Upper lobe of left lung (tissue), 6 donors: ENCODE measurements at regions not wholly inside any gene's neighbourhood (a gene's known extent, or its start where the extent isn't known, plus 50 kb on each side); places are given as distances from the start of the nearest gene placed in this dataset.

Experiments used
- ATAC-seq, 2 donors: fragments of 200-7000 bp; cut with Tn5 transposase; one replicate each; pipeline ENCODE4 v1.9.1; 2022; ENCODE audit warnings: mild to moderate bottlenecking in 2 of 2, moderate library complexity in 2 of 2; ENCODE audit not compliant: low FRiP score in 2 of 2
- DNase-seq, 2 donors: peaks; one replicate each; pipeline ENCODE4 v3.0.0-alpha.2; 2019 to 2020
- H3K27ac ChIP-seq, 4 donors: fragments of 200-600 bp; sonication (generic); one replicate each; pipeline ENCODE4 v1.5.1; 2016 to 2019
- H3K27me3 ChIP-seq, 4 donors: fragments of 200-600 bp; sonication (generic); one replicate each; pipeline ENCODE4 v1.5.1; 2017 to 2019
- H3K36me3 ChIP-seq, 4 donors: fragments of 200-600 bp; sonication (generic); one replicate each; pipeline ENCODE4 v1.5.1; 2016 to 2019
- H3K4me1 ChIP-seq, 4 donors: fragments of 200-600 bp; sonication (generic); one replicate each; pipeline ENCODE4 v1.5.1; 2018 to 2019
- H3K4me3 ChIP-seq, 4 donors: fragments of 200-600 bp; sonication (generic); one replicate each; pipeline ENCODE4 v1.5.1; 2017 to 2019; ENCODE audit warnings: mild to moderate bottlenecking in 2 of 4, moderate library complexity in 1 of 4
- H3K9me3 ChIP-seq, 4 donors: fragments of 200-600 bp; sonication (generic); one replicate each; pipeline ENCODE4 v1.5.1; 2018 to 2019
- CTCF ChIP-seq, 6 experiments: fragments of 450-650 bp in 4 of 6; fragments of 200-600 bp in 2 of 6; sonication (generic) in 2 of 6; IDR thresholded peaks; one replicate each; pipeline ENCODE4 v1.5.1; 2016 to 2019; ENCODE audit warnings: antibody characterized with exemption in 6 of 6
- EP300 ChIP-seq, 4 donors: sonication (generic); formaldehyde crosslinking; IDR thresholded peaks; one replicate each; pipeline ENCODE4 v1.5.1; 2017; ENCODE audit warnings: antibody characterized with exemption in 4 of 4, control low read depth in 2 of 4
- POLR2A ChIP-seq, 4 donors: fragments of 450-650 bp; IDR thresholded peaks; one replicate each; pipeline ENCODE4 v1.5.1; 2016 to 2017; ENCODE audit warnings: antibody characterized with exemption in 4 of 4, mild to moderate bottlenecking in 2 of 4
- POLR2AphosphoS5 ChIP-seq, 2 donors: sonication (generic); formaldehyde crosslinking; IDR thresholded peaks; one replicate each; pipeline ENCODE4 v1.5.1; 2017; ENCODE audit warnings: antibody characterized with exemption in 2 of 2
- WGBS, 2 donors: methylation state at CpG; one replicate each; pipeline ENCODE4 v1.1.5; 2017 to 2018; 5-methylcytosine and 5-hydroxymethylcytosine counted together
- donor health status: DM: no; HTN: no; CAD: no; lungs with moderate emphysema.
- donor health status: DM: no; HTN: yes; CAD: no; lungs with severe emphysema.

- 67 to 70% methylated on average over 3 of the region's 3 CpGs for WGBS, 2 donors
- Histone ChIP-seq H3K27ac (no peak overlapping the region), H3K36me3 (no peaks in the 10 kb centered on the region), H3K4me1 (no peaks in the 10 kb centered on the region), H3K27me3 (no peaks in the 10 kb centered on the region), H3K4me3 (no peak overlapping the region), H3K9me3 (no peaks in the 10 kb centered on the region)
- TF ChIP-seq CTCF (IDR thresholded peaks at IDR 0.05) (no peak), POLR2AphosphoS5 (IDR thresholded peaks at IDR 0.05) (no peak), POLR2A (IDR thresholded peaks at IDR 0.05) (no peak), EP300 (IDR thresholded peaks at IDR 0.05) (no peak)
- no peak for DNase-seq
- no peak for ATAC-seq
Observed at GRCh38 chr4:186957952-186958555, 234.4 kb upstream of the FAT1 start.

DNA sequence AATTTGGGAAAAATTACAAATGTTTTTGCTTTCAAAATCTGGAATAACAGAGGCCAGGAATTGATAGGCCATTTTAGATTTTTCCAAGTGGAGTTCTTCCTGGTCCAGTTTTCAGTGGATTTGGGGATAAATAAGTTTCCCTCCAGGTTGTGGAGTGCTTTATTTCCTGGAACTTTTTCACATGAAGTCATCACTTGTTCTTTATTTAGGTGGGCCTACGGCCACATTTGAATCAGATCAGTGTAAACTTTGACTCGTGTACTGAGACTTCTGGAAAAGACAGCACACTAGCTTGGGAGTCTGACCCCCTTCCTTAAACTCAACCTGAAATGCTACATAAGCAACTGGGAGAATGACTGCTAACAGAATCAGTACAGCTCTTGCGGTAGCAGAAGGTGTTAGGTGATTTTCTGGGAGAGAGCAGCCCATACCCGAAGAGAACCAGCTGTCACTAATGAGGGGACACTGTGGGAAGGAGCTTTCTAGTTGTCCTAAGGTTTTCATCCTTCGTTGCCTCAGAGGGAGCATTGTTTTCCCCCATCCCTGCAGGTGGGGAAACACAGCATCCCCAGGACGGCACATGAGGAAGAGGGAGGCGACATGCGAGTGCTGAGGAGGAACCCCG, 235.2 kb upstream of the FAT1 start:
- Histone ChIP-seq H3K27me3 (no peaks in the 10 kb centered on the region), H3K27ac (no peak overlapping the region), H3K36me3 (no peaks in the 10 kb centered on the region), H3K4me3 (no peak overlapping the region), H3K9me3 (no peaks in the 10 kb centered on the region), H3K4me1 (no peaks in the 10 kb centered on the region)
- DNase-seq (no peak), ATAC-seq (no peak)
- TF ChIP-seq POLR2AphosphoS5 (IDR thresholded peaks at IDR 0.05): no peak
- TF ChIP-seq CTCF (IDR thresholded peaks at IDR 0.05): no peak
- no peak for TF ChIP-seq EP300 (IDR thresholded peaks at IDR 0.05)
- TF ChIP-seq POLR2A (IDR thresholded peaks at IDR 0.05): no peak
- 73 to 74% methylated on average over 8 to 9 of the region's 9 CpGs for WGBS, 2 donors

- Histone ChIP-seq H3K36me3 (no peaks in the 10 kb centered on the region), H3K27ac (no peak overlapping the region), H3K4me1 (no peaks in the 10 kb centered on the region), H3K4me3 (no peak overlapping the region), H3K27me3 (no peaks in the 10 kb centered on the region), H3K9me3 (no peaks in the 10 kb centered on the region)
- 51 to 56% methylated on average over 12 of the region's 12 CpGs for WGBS, 2 donors
- no peak for DNase-seq
- ATAC-seq: no peak
- TF ChIP-seq POLR2A (IDR thresholded peaks at IDR 0.05) (no peak), POLR2AphosphoS5 (IDR thresholded peaks at IDR 0.05) (no peak), CTCF (IDR thresholded peaks at IDR 0.05) (no peak), EP300 (IDR thresholded peaks at IDR 0.05) (no peak)
Observed at GRCh38 chr4:186979961-186980745, 256.5 kb upstream of the FAT1 start.

- DNase-seq (no peak), ATAC-seq (no peak)
- no peaks in the 10 kb centered on the region for H3K27me3 ChIP-seq
- no peak overlapping the region for H3K27ac ChIP-seq
- TF ChIP-seq CTCF (IDR thresholded peaks at IDR 0.05): no peak
- TF ChIP-seq POLR2A (IDR thresholded peaks at IDR 0.05): no peak
- TF ChIP-seq EP300 (IDR thresholded peaks at IDR 0.05): no peak
- no peak for TF ChIP-seq POLR2AphosphoS5 (IDR thresholded peaks at IDR 0.05)
- H3K9me3 ChIP-seq: no peaks in the 10 kb centered on the region
- H3K4me1 ChIP-seq: no peaks in the 10 kb centered on the region
- H3K4me3 ChIP-seq: no peak overlapping the region
- no peaks in the 10 kb centered on the region for H3K36me3 ChIP-seq
- WGBS, 2 donors: 66 to 68% methylated on average over 2 of the region's 2 CpGs
Observed at GRCh38 chr4:186981161-186981560, 257.5 kb upstream of the FAT1 start.
